ENCODE measurements at regions not wholly inside any gene's neighbourhood (a gene's known extent, or its start where the extent isn't known, plus 50 kb on each side); places are given as distances from the start of the nearest gene placed in this dataset.

DNA sequence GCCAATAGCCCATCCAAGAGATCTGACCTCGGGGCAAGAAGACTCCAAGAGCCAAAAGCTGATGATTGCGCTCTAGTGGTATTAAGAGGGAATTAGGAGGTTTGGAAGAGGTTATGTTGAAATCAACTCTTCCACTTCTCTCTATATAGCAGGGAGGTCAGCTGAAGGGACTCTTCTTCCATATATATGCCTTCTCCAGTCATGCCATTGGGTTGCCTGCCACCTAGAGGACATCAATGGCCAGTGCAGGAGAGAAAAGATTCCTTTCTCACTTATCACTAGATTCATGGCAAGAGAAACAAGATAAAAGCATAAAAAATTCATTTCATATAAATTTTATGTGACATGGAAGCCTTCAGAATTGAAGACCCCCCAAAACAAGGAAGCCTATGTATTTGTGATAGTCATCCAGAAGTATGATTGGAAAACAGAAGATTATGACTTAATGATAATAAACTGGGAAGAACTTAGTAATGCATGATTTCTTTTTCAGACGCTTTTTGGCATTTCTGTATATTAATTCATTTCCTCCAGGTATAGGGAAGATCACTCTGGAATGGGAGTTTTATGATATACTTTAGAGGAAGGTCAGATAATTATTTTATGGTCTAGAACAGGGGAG lies 435.1 kb upstream of the DDI1 start:
- H3K4me1 ChIP-seq (ENCODE audit: control insufficient read depth, insufficient read depth, low read length), result no peaks in the 10 kb centered on the region
- H3K27me3 ChIP-seq (ENCODE audit: control insufficient read depth, insufficient read depth, low read length), result peaks cover 3% of the 10 kb centered on the region
- H3K9me3 ChIP-seq (ENCODE audit: control insufficient read depth, insufficient read depth, low read depth, low read length), result no peaks in the 10 kb centered on the region
- no peak overlapping the region for H3K27ac ChIP-seq (ENCODE audit: low read length)
- intact Hi-C loops (cut with micrococcal nuclease; ENCODE audit: unreplicated experiment), result loop anchor here (1.0 to 5.0 kb wide), 3 partner anchors 275 to 399 kb away; no protein-coding TSS in a partner anchor
- TF ChIP-seq, protein P1, sequence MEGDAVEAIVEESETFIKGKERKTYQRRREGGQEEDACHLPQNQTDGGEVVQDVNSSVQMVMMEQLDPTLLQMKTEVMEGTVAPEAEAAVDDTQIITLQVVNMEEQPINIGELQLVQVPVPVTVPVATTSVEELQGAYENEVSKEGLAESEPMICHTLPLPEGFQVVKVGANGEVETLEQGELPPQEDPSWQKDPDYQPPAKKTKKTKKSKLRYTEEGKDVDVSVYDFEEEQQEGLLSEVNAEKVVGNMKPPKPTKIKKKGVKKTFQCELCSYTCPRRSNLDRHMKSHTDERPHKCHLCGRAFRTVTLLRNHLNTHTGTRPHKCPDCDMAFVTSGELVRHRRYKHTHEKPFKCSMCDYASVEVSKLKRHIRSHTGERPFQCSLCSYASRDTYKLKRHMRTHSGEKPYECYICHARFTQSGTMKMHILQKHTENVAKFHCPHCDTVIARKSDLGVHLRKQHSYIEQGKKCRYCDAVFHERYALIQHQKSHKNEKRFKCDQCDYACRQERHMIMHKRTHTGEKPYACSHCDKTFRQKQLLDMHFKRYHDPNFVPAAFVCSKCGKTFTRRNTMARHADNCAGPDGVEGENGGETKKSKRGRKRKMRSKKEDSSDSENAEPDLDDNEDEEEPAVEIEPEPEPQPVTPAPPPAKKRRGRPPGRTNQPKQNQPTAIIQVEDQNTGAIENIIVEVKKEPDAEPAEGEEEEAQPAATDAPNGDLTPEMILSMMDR (IDR thresholded peaks at IDR 0.05), result peak; percentile 92
- TF ChIP-seq TCF7L2 (IDR thresholded peaks at IDR 0.05; ENCODE audit: low read depth, low read length) (no peak), POLR2AphosphoS5 (IDR thresholded peaks at IDR 0.05; ENCODE audit: low read depth, low read length) (no peak)
- CTCF ChIA-PET, result interaction anchor here (0.9 to 1.5 kb wide), 2 partner anchors 344 to 399 kb away, joined by 3 to 4 read pairs; no protein-coding TSS in a partner anchor
- POLR2A ChIA-PET, result no interaction called here
- BruUV-seq (replicated peaks), result no TSS peak
- DNase-seq (ENCODE audit: low read depth, low spot score) (peak; percentile 24), ATAC-seq (peak; percentile 92)
- no peaks in the 10 kb centered on the region for H3K36me3 ChIP-seq (ENCODE audit: control insufficient read depth, insufficient read depth, low read length)
- no peak overlapping the region for H3K4me3 ChIP-seq (ENCODE audit: low read depth in 2 of 2, low read length in 2 of 2)
- in situ Hi-C loops (cut with HindIII; ENCODE audit: low pct_unique_long_range_greater_than_20kb, low sequenced_read_pairs), result no loop called here

DNA sequence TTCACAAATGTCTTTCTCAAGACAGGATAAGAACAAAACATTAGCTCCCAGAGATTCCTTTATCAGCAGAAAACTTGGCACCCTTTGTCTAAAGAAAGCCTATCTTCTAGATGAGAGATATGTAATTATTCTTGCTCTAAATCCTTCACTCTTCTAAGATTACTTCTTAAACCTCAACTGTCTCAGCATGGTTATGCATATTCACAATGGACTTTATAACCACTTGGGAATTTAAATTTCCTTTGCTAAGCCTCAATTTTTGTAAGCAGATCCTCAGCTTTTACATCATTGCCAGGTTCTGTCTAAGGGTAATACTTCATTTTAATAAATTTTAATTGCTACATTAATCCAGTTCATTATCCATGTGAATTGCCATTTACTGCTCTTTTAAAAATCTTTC lies 433.6 kb upstream of the DDI1 start:
- in situ Hi-C loops (cut with HindIII; ENCODE audit: low pct_unique_long_range_greater_than_20kb, low sequenced_read_pairs), result no loop called here
- intact Hi-C loops (cut with micrococcal nuclease; ENCODE audit: unreplicated experiment), result loop anchor here (5.0 kb wide), 1 partner anchor 346 kb away; no protein-coding TSS in a partner anchor

DNA sequence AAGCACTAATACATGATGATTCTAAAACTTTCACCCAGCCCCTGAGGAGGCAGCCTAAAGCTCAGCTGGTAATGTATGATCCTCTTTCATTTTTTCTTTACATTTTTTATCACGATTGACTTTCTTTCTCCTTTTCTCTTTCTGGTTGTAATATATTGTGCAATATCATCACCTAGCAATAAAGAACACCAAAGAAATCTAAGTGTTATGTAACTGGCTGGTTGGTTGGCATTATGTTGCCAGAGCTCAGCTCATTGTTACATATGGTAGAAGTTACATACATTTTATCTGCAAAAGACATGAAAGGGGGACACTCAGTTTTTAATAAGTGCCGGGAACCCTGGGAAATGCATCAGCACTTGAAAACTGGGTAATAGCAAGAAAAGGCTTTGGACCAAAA lies 432.1 kb upstream of the DDI1 start:
- TF ChIP-seq TCF7L2 (IDR thresholded peaks at IDR 0.05; ENCODE audit: low read depth, low read length) (no peak), POLR2AphosphoS5 (IDR thresholded peaks at IDR 0.05; ENCODE audit: low read depth, low read length) (no peak), SIN3A (IDR thresholded peaks at IDR 0.05; ENCODE audit: borderline replicate concordance, insufficient read depth, low read depth, low read length) (no peak)
- TF ChIP-seq, protein P1 (IDR thresholded peaks at IDR 0.05), result no peak
- TF ChIP-seq, protein P2, sequence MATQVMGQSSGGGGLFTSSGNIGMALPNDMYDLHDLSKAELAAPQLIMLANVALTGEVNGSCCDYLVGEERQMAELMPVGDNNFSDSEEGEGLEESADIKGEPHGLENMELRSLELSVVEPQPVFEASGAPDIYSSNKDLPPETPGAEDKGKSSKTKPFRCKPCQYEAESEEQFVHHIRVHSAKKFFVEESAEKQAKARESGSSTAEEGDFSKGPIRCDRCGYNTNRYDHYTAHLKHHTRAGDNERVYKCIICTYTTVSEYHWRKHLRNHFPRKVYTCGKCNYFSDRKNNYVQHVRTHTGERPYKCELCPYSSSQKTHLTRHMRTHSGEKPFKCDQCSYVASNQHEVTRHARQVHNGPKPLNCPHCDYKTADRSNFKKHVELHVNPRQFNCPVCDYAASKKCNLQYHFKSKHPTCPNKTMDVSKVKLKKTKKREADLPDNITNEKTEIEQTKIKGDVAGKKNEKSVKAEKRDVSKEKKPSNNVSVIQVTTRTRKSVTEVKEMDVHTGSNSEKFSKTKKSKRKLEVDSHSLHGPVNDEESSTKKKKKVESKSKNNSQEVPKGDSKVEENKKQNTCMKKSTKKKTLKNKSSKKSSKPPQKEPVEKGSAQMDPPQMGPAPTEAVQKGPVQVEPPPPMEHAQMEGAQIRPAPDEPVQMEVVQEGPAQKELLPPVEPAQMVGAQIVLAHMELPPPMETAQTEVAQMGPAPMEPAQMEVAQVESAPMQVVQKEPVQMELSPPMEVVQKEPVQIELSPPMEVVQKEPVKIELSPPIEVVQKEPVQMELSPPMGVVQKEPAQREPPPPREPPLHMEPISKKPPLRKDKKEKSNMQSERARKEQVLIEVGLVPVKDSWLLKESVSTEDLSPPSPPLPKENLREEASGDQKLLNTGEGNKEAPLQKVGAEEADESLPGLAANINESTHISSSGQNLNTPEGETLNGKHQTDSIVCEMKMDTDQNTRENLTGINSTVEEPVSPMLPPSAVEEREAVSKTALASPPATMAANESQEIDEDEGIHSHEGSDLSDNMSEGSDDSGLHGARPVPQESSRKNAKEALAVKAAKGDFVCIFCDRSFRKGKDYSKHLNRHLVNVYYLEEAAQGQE (IDR thresholded peaks at IDR 0.05; ENCODE audit: insufficient read depth in 1 of 2, low read depth in 2 of 2, low read length in 1 of 2), result no peak
- no peaks in the 10 kb centered on the region for H3K4me1 ChIP-seq (ENCODE audit: control insufficient read depth, insufficient read depth, low read length)
- no peak for ATAC-seq
- DNase-seq (ENCODE audit: low read depth, low spot score), result no peak
- CTCF ChIA-PET, result no interaction called here
- H3K9me3 ChIP-seq (ENCODE audit: control insufficient read depth, insufficient read depth, low read depth, low read length), result no peaks in the 10 kb centered on the region
- intact Hi-C loops (cut with micrococcal nuclease; ENCODE audit: unreplicated experiment), result loop anchor here (5.0 kb wide), 1 partner anchor 347 kb away; no protein-coding TSS in a partner anchor
- no peaks in the 10 kb centered on the region for H3K36me3 ChIP-seq (ENCODE audit: control insufficient read depth, insufficient read depth, low read length)
- 0 out of 2 replicates have a peak, but pooled peaks cover 3% of the 10 kb centered on the region for H3K27me3 ChIP-seq (ENCODE audit: control insufficient read depth, insufficient read depth, low read length)
- POLR2A ChIA-PET, result no interaction called here
- H3K4me3 ChIP-seq (ENCODE audit: low read depth in 2 of 2, low read length in 2 of 2), result no peak overlapping the region
- BruUV-seq (replicated peaks), result no TSS peak
- in situ Hi-C loops (cut with HindIII; ENCODE audit: low pct_unique_long_range_greater_than_20kb, low sequenced_read_pairs), result no loop called here
- no peak overlapping the region for H3K27ac ChIP-seq (ENCODE audit: low read length)

More for the DNA sequence above, 433.6 kb upstream of the DDI1 start:
- no peak overlapping the region for H3K4me3 ChIP-seq (ENCODE audit: low read depth in 2 of 2, low read length in 2 of 2)
- H3K9me3 ChIP-seq (ENCODE audit: control insufficient read depth, insufficient read depth, low read depth, low read length), result no peaks in the 10 kb centered on the region
- no peak for TF ChIP-seq TCF7L2 (IDR thresholded peaks at IDR 0.05; ENCODE audit: low read depth, low read length)
- TF ChIP-seq, protein P2 (IDR thresholded peaks at IDR 0.05; ENCODE audit: insufficient read depth in 1 of 2, low read depth in 2 of 2, low read length in 1 of 2), result no peak
- TF ChIP-seq SIN3A (IDR thresholded peaks at IDR 0.05; ENCODE audit: borderline replicate concordance, insufficient read depth, low read depth, low read length), result no peak
- no peak for ATAC-seq
- no TSS peak for BruUV-seq (replicated peaks)
- H3K4me1 ChIP-seq (ENCODE audit: control insufficient read depth, insufficient read depth, low read length), result no peaks in the 10 kb centered on the region
- no peak overlapping the region for H3K27ac ChIP-seq (ENCODE audit: low read length)
- ChIA-PET CTCF (interaction anchor here (0.6 kb wide), 1 partner anchor 85 kb away, joined by 3 read pairs; no protein-coding TSS in a partner anchor), POLR2A (no interaction called here)
- no peaks in the 10 kb centered on the region for H3K36me3 ChIP-seq (ENCODE audit: control insufficient read depth, insufficient read depth, low read length)
- no peak for DNase-seq (ENCODE audit: low read depth, low spot score)
- H3K27me3 ChIP-seq (ENCODE audit: control insufficient read depth, insufficient read depth, low read length), result 0 out of 2 replicates have a peak, but pooled peaks cover 3% of the 10 kb centered on the region
